H9 (cell line): ENCODE measurements at regions not wholly inside any gene's neighbourhood (a gene's known extent, or its start where the extent isn't known, plus 50 kb on each side); places are given as distances from the start of the nearest gene placed in this dataset.

Experiments
- DNase-seq: peaks from one replicate; pipeline ENCODE4 v3.0.0-alpha.2; 2017
- H2AFZ ChIP-seq: one replicate; pipeline ENCODE4 v1.6.1; 2013; ENCODE audit warnings: mild to moderate bottlenecking, low read length, control low read depth, moderate library complexity
- H2AK5ac ChIP-seq: 2 replicates; pipeline ENCODE4 v1.6.1; 2013; ENCODE audit warnings: low read length, control low read depth, mixed read lengths; ENCODE audit not compliant: insufficient read length
- H2BK120ac ChIP-seq: one replicate; pipeline ENCODE4 v1.6.1; 2013; ENCODE audit warnings: low read depth, mild to moderate bottlenecking, low read length, control low read depth, inconsistent platforms; ENCODE audit not compliant: poor library complexity, severe bottlenecking
- H2BK12ac ChIP-seq: 2 replicates; pipeline ENCODE4 v1.6.1; 2013; ENCODE audit warnings: low read length, control low read depth, mixed read lengths, low read depth; ENCODE audit not compliant: insufficient read length
- H2BK15ac ChIP-seq: 2 replicates; pipeline ENCODE4 v1.6.1; 2013; ENCODE audit warnings: low read depth, low read length, control low read depth
- H2BK20ac ChIP-seq: one replicate; pipeline ENCODE4 v1.6.1; 2013; ENCODE audit warnings: low read depth, mild to moderate bottlenecking, low read length, control low read depth, inconsistent platforms; ENCODE audit not compliant: poor library complexity, severe bottlenecking
- H2BK5ac ChIP-seq: 2 replicates; pipeline ENCODE4 v1.6.1; 2013; ENCODE audit warnings: low read length, control low read depth, mixed read lengths; ENCODE audit not compliant: insufficient read length
- H3K14ac ChIP-seq: 2 replicates; pipeline ENCODE4 v1.6.1; 2013; ENCODE audit warnings: low read length, control low read depth; ENCODE audit not compliant: insufficient read depth
- H3K18ac ChIP-seq: 2 replicates; pipeline ENCODE4 v1.6.1; 2013; ENCODE audit warnings: low read depth, mild to moderate bottlenecking, mixed read lengths, low read length, control low read depth; ENCODE audit not compliant: insufficient read length
- H3K23ac ChIP-seq: 2 replicates; pipeline ENCODE4 v1.6.1; 2013; ENCODE audit warnings: low read length, control low read depth, mixed read lengths, low read depth; ENCODE audit not compliant: insufficient read length
- H3K23me2 ChIP-seq: 2 replicates; pipeline ENCODE4 v1.6.1; 2013; ENCODE audit warnings: low read depth, mild to moderate bottlenecking, mixed read lengths, low read length, control low read depth; ENCODE audit not compliant: insufficient read length, poor library complexity, severe bottlenecking
- H3K27ac ChIP-seq: 2 replicates; pipeline ENCODE4 v1.5.1; 2013; ENCODE audit warnings: low read length, control low read depth, mixed read lengths, low read depth; ENCODE audit not compliant: insufficient read length
- H3K27me3 ChIP-seq: 2 replicates; pipeline ENCODE4 v1.6.1; 2013; ENCODE audit warnings: low read length, control low read depth, inconsistent platforms; ENCODE audit not compliant: insufficient read depth
- H3K4ac ChIP-seq: 2 replicates; pipeline ENCODE4 v1.6.1; 2013; ENCODE audit warnings: low read depth, mild to moderate bottlenecking, control low read depth, inconsistent platforms, low read length, moderate library complexity
- H3K4me1 ChIP-seq: 2 replicates; pipeline ENCODE4 v1.6.1; 2013; ENCODE audit warnings: low read length, control low read depth, inconsistent platforms; ENCODE audit not compliant: insufficient read depth
- H3K4me2 ChIP-seq: 2 replicates; pipeline ENCODE4 v1.6.1; 2013; ENCODE audit warnings: low read length, control low read depth, mixed read lengths; ENCODE audit not compliant: insufficient read length, insufficient read depth
- H3K56ac ChIP-seq: 2 replicates; pipeline ENCODE4 v1.6.1; 2013; ENCODE audit warnings: low read depth, mild to moderate bottlenecking, mixed read lengths, low read length, control low read depth; ENCODE audit not compliant: insufficient read length
- H3K79me1 ChIP-seq: 2 replicates; pipeline ENCODE4 v1.6.1; 2013; ENCODE audit warnings: low read depth, mild to moderate bottlenecking, moderate library complexity, low read length, control low read depth, inconsistent platforms; ENCODE audit not compliant: insufficient read depth, poor library complexity, severe bottlenecking
- H3K79me2 ChIP-seq: 2 replicates; pipeline ENCODE4 v1.6.1; 2013; ENCODE audit warnings: low read length, control low read depth, inconsistent platforms; ENCODE audit not compliant: insufficient read depth
- H3K9ac ChIP-seq: 2 replicates; pipeline ENCODE4 v1.6.1; 2013; ENCODE audit warnings: low read length, control low read depth, mixed read lengths; ENCODE audit not compliant: insufficient read length; ENCODE audit errors: extremely low read depth
- H3K9me3 ChIP-seq: one replicate; pipeline ENCODE4 v1.6.1; 2013; ENCODE audit warnings: low read depth, low read length, inconsistent platforms; ENCODE audit not compliant: control insufficient read depth
- H3T11ph ChIP-seq: one replicate; pipeline ENCODE4 v1.6.1; 2013; ENCODE audit warnings: mild to moderate bottlenecking, low read length, control low read depth, inconsistent platforms
- H4K20me1 ChIP-seq: one replicate; pipeline ENCODE4 v1.6.1; 2013; ENCODE audit not compliant: control insufficient read depth, insufficient read length, insufficient read depth
- H4K5ac ChIP-seq: 2 replicates; pipeline ENCODE4 v1.6.1; 2013; ENCODE audit warnings: low read depth, mild to moderate bottlenecking, mixed read lengths, low read length, control low read depth; ENCODE audit not compliant: insufficient read length
- H4K8ac ChIP-seq: replicated peaks from 2 replicates; pipeline ENCODE4 v1.6.1; 2013; ENCODE audit warnings: low read length, control low read depth, mixed read lengths, low read depth; ENCODE audit not compliant: insufficient read length
- H4K91ac ChIP-seq: 2 replicates; pipeline ENCODE4 v1.6.1; 2013; ENCODE audit warnings: low read depth, mild to moderate bottlenecking, moderate library complexity, mixed read lengths, low read length, control low read depth; ENCODE audit not compliant: insufficient read length
- H3K27ac Mint-ChIP-seq, 3 experiments: 2 replicates in 2 of 3; 3 replicates in 1 of 3; pipeline ENCODE4 v1.8.0; 2020 to 2021; ENCODE audit warnings: mixed read lengths in 3 of 3, mild to moderate bottlenecking in 1 of 3, moderate library complexity in 1 of 3
- H3K27me3 Mint-ChIP-seq: 2 replicates; pipeline ENCODE4 v1.8.0; 2021; ENCODE audit warnings: low read depth, mild to moderate bottlenecking, moderate library complexity, mixed read lengths
- H3K36me3 Mint-ChIP-seq, 3 experiments: 2 replicates in 2 of 3; 3 replicates in 1 of 3; pipeline ENCODE4 v1.8.0; 2020 to 2021; ENCODE audit warnings: low read depth in 3 of 3, mixed read lengths in 3 of 3; ENCODE audit not compliant: insufficient read depth in 1 of 3
- H3K4me1 Mint-ChIP-seq, 2 experiments: 2 replicates each; pipeline ENCODE4 v1.8.0; 2020; ENCODE audit warnings: mixed read lengths in 2 of 2
- H3K4me3 Mint-ChIP-seq, 2 experiments: 2 replicates in 1 of 2; 3 replicates in 1 of 2; pipeline ENCODE4 v1.8.0; 2020 to 2021; ENCODE audit warnings: mild to moderate bottlenecking in 2 of 2, mixed read lengths in 2 of 2, moderate library complexity in 1 of 2
- H3K9me3 Mint-ChIP-seq, 2 experiments: 2 replicates in 1 of 2; 3 replicates in 1 of 2; pipeline ENCODE4 v1.8.0; 2020; ENCODE audit warnings: mild to moderate bottlenecking in 2 of 2, mixed read lengths in 2 of 2, moderate library complexity in 1 of 2
- WGBS: extraction: QIAGEN DNeasy Blood & Tissue Kit; methylation state at CpG from one replicate; pipeline ENCODE4 v1.1.7; 2013; ENCODE audit warnings: missing lambda C conversion rate, low lambda C conversion rate, mixed read lengths; ENCODE audit not compliant: insufficient read length; ENCODE audit errors: extremely low coverage; 5-methylcytosine and 5-hydroxymethylcytosine counted together
- TF ChIP-seq, protein P1 (sequence below): fragments of 200-600 bp; sonication (generic); conservative IDR thresholded peaks from 3 replicates; pipeline ENCODE4 v1.8.0; 2021; ENCODE audit warnings: antibody characterized with exemption, mild to moderate bottlenecking

DNA sequence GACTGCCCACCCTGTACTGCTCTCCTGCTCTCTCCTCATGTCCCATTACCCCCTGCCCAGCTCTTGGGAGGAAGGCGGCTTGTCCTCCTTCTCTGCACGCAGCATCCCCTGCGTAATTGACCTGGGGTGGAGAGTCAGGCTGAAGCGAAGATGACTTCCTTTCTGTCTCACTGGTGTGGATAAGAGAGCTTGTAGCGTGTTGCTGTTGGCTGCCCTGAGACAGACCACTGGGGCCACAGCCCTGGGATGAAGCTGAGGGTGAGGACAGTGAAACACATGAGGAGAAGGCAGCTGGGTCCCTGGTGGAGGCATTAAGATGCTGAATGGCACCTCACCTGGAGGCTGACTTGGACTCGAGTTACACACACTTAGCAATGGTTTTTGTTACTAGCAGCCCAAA is 310.3 kb upstream of the ZNF32 start:
- Histone ChIP-seq H3K23me2 (no peaks in the 10 kb centered on the region), H3K79me1 (no peaks in the 10 kb centered on the region), H3K56ac (no peak overlapping the region), H3K4me2 (no peak overlapping the region), H3K9me3 (no peaks in the 10 kb centered on the region), H3K27ac (no peak overlapping the region), H2AK5ac (no peak overlapping the region), H2BK12ac (no peak overlapping the region), H2BK15ac (no peak overlapping the region), H3K27me3 (no peaks in the 10 kb centered on the region), H3K4ac (no peak overlapping the region), H4K5ac (no peak overlapping the region), H4K8ac (no peak overlapping the region), H3K4me1 (no peaks in the 10 kb centered on the region), H3T11ph (no peak overlapping the region), H4K20me1 (no peaks in the 10 kb centered on the region), H2BK120ac (no peak overlapping the region), H3K18ac (no peak overlapping the region), H2BK5ac (no peak overlapping the region), H3K79me2 (no peaks in the 10 kb centered on the region), H2BK20ac (no peak overlapping the region), H2AFZ (no peak overlapping the region), H3K9ac (no peak overlapping the region), H3K14ac (no peak overlapping the region), H3K23ac (no peak overlapping the region), H4K91ac (no peak overlapping the region)
- Mint-ChIP-seq H3K4me3 (no peak overlapping the region), H3K27ac (no peak overlapping the region; a peak in 1 of 7 replicates), H3K36me3 (no peaks in the 10 kb centered on the region; a peak in 2 of 7 replicates), H3K27me3 (peaks cover 6% of the 10 kb centered on the region), H3K4me1 (peaks cover 19 to 20% of the 10 kb centered on the region in 2 experiments), H3K9me3 (peaks cover 0 to 1% of the 10 kb centered on the region in 2 experiments; a peak in 2 of 5 replicates)
- WGBS: no CpG with 5 or more reads among the region's 6 CpGs
- TF ChIP-seq, protein P1, sequence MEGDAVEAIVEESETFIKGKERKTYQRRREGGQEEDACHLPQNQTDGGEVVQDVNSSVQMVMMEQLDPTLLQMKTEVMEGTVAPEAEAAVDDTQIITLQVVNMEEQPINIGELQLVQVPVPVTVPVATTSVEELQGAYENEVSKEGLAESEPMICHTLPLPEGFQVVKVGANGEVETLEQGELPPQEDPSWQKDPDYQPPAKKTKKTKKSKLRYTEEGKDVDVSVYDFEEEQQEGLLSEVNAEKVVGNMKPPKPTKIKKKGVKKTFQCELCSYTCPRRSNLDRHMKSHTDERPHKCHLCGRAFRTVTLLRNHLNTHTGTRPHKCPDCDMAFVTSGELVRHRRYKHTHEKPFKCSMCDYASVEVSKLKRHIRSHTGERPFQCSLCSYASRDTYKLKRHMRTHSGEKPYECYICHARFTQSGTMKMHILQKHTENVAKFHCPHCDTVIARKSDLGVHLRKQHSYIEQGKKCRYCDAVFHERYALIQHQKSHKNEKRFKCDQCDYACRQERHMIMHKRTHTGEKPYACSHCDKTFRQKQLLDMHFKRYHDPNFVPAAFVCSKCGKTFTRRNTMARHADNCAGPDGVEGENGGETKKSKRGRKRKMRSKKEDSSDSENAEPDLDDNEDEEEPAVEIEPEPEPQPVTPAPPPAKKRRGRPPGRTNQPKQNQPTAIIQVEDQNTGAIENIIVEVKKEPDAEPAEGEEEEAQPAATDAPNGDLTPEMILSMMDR: no peak
- DNase-seq: no peak
